ENCODE measurements at regions not wholly inside any gene's neighbourhood (a gene's known extent, or its start where the extent isn't known, plus 50 kb on each side); places are given as distances from the start of the nearest gene placed in this dataset.
"Not testable (repeated sequence)": the region's sequence is repeated elsewhere in the genome, so short reads cannot be mapped to it uniquely, and the experiment has no call there.

DNA sequence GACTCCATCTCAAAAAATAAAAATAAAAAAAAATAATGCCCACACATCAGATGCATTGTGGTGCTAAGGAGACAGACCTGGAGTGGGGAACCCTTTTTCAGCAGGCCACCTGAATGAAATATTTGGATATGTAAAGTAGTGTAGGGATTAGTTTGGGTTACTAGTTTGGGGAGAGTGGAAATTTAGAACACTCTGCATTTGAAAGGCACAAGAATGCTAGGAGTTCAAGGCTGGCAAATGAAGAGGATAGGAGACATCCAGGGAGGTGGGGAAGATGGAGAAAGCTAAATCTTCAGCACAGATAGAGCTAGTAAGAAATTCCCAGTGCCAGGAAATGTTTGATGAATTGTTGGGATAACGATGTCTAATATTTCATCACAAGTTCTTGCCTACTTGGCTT, 298.3 kb upstream of the ERCC4 start:
- DNase-seq (ENCODE audit: low spot score) = no peak

DNA sequence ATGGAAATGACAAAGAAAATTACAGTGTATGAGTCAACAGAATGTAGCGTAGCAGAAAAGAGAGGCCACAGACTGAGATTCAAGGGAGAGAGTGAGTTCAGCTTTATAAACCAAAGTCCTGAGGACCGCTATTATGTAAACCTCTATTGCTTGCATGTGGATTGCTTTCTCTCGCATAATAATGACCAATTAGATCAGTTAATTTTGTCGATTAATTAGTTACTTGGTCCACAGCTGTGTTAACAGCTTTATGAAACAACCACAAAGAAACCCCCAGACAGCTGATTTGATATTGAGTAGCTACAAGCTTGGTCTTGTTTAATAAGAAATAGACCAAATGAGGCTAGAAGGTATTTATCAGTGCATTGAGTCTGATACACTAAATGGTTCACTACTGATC, 291.8 kb upstream of the ERCC4 start:
- DNase-seq (ENCODE audit: low spot score) = no peak

- DNase-seq (ENCODE audit: low spot score) = no peak
Measured at GRCh38 chr16:13629704-13630103, 290.2 kb upstream of the ERCC4 start.

GRCh38 chr16:13630374-13630773, 289.6 kb upstream of the ERCC4 start:
- DNase-seq (ENCODE audit: low spot score) = no peak

GRCh38 chr16:13631213-13631767, 288.7 kb upstream of the ERCC4 start:
- no peak for DNase-seq (ENCODE audit: low spot score)

GRCh38 chr16:13631916-13632315, 288.0 kb upstream of the ERCC4 start:
- DNase-seq (ENCODE audit: low spot score) = no peak

DNA sequence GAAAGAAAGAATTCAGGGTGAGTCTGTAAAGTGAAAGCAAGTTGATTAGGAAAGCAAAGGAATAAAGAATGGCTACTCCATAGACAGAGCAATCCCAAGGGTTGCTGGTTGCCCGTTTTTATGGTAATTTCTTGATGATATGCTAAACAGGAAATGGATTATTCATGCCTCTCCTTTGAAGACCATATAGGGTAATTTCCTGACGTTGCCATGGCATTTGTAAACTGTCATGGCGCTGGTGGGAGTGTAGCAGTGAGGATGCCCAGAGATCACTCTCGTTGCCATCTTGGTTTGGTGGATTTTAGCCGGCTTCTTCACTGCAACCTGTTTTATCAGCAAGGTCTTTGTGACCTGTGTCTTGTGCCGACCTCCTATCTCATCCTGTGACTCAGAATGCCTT, 287.4 kb upstream of the ERCC4 start:
- DNase-seq (ENCODE audit: low spot score) = not testable (repeated sequence)

GRCh38 chr16:13633391-13633861, 286.5 kb upstream of the ERCC4 start:
- DNase-seq (ENCODE audit: low spot score) = no peak

GRCh38 chr16:13634253-13634652, 285.7 kb upstream of the ERCC4 start:
- no peak for DNase-seq (ENCODE audit: low spot score)

- no peak for DNase-seq (ENCODE audit: low spot score)
Measured at GRCh38 chr16:13634959-13635358, 285.0 kb upstream of the ERCC4 start.

DNA sequence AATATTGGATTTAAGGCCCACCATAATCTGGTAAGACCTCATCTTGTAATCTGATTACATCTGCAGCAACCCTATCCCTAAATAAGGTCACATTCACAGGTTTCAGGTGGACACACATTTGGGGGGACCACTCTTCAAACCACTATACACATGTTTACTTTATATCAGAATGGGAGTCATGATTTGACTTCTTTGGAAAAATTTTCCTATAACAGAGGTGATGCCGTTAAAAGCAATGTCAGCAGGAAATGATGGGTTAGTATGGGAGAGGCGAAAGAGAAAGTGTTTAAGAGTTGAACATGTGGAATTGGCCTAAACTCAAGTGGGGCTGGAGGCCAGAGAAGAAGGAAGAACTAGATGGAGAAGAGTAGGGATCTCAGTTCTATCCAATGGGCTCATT, 281.7 kb upstream of the ERCC4 start:
- DNase-seq (ENCODE audit: low spot score) = no peak

DNA sequence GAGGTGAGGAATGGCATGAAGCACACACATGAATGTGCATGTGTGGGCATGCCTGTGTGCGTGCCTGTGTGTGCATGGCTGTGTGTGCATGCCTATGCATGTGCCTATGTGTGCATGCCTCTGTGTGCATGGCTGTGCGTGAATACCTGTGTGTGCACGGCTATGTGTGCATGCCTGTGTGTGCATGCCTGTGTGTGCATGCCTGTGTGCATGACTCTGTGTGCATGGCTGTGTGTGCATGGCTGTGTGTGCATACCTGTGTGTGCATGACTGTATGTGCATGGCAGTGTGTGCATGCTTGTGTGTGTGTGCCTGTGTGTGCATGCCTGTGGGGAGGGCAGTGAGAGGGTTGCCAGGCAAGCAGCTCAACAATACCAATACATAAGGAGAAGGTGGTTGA, 276.5 kb upstream of the ERCC4 start:
- DNase-seq (ENCODE audit: low spot score) = no peak

GRCh38 chr16:13645601-13646245, 274.2 kb upstream of the ERCC4 start:
- no peak for DNase-seq (ENCODE audit: low spot score)

- no peak for DNase-seq (ENCODE audit: low spot score)
Measured at GRCh38 chr16:13660807-13661206, 259.1 kb upstream of the ERCC4 start.

- no peak for DNase-seq (ENCODE audit: low spot score)
Measured at GRCh38 chr16:13665876-13666275, 254.1 kb upstream of the ERCC4 start.

- no peak for DNase-seq (ENCODE audit: low spot score)
Measured at GRCh38 chr16:13672196-13672595, 247.8 kb upstream of the ERCC4 start.

DNA sequence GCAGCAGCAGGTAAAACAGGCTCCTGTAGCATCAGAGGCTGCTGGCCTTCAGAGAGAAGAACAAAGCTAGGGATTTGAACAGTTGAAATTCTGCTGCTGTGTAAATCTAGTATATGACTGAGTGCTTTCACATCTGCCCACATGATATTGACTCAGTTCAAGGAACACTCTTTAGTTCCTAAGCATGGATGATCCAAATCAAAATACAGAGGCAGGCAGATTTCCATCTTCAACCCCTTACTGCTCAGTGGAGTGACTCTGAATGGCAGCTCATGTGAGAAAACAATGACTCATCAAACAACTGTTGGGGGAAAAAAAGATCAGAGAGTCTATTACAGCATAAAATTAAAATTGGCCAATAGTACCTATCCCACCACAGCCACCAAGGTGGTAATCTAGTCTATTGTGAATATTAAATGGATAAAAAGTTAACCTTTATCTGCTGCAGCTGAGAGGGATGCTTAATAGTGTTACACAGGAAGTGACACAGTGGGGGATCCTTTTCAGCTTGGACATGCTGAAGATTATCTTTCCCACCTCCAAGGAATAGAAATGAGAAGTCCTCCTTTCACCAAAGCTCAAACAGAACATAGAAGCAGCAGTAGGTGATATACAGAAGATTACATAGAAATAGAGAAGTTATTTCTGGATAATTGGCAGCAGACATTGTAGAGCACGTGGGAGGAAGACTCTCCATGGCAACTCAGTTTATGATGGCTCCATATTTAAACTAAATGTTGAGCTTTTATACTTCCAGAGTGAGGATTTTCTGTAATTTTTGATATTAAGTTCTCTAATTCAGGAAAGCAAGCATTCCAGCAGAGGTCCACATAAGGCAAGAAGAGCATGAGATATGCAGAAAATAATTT, 239.7 kb upstream of the ERCC4 start:
- no peak for DNase-seq (ENCODE audit: low spot score)

GRCh38 chr16:13684819-13685563, 235.0 kb upstream of the ERCC4 start:
- no peak for DNase-seq (ENCODE audit: low spot score)

GRCh38 chr16:13696017-13696416, 223.9 kb upstream of the ERCC4 start:
- no peak for DNase-seq (ENCODE audit: low spot score)

- DNase-seq (ENCODE audit: low spot score) = no peak
Measured at GRCh38 chr16:13697013-13697412, 222.9 kb upstream of the ERCC4 start.

- DNase-seq (ENCODE audit: low spot score) = no peak
Measured at GRCh38 chr16:13697568-13697967, 222.4 kb upstream of the ERCC4 start.

DNA sequence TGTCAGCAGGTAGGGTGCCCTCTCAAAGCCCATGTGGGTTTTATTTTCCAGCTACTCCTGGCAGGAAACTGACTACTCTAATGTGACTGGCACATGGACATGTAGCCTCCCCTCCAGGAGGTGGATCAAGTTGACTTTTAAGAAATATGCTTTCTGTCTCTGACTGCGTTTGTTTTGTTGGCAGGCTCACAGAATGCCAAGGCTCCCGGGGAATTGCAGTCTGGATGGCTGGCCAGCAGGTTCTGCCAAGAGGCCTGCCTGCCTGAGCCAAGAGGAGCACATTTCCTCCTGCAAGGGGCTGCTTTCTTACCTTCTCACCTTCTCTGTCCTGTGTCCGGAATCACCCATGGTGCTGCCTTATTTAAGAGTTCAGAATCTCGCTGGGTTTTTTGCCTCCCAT, 217.3 kb upstream of the ERCC4 start:
- DNase-seq (ENCODE audit: low spot score) = no peak

Measured in HT-29 (cell line).